MM.1S (cell line): ENCODE measurements at regions not wholly inside any gene's neighbourhood (a gene's known extent, or its start where the extent isn't known, plus 50 kb on each side); places are given as distances from the start of the nearest gene placed in this dataset.

ENCODE experiments used
- DNase-seq: peaks from one replicate; pipeline ENCODE4 v3.0.0-alpha.2; 2015
- H2AFZ ChIP-seq: fragments of 300-600 bp; sonication (generic); 2 replicates; pipeline ENCODE4 v1.6.0; 2016; ENCODE audit warnings: antibody characterized with exemption, low read length
- H3F3A ChIP-seq: fragments of 300-600 bp; sonication (generic); 2 replicates; pipeline ENCODE4 v1.6.1; 2016; ENCODE audit warnings: mild to moderate bottlenecking, antibody characterized with exemption, low read length, moderate library complexity, mixed read lengths; ENCODE audit not compliant: insufficient read depth
- H3K27ac ChIP-seq: fragments of 300-600 bp; sonication (generic); 2 replicates; pipeline ENCODE4 v1.5.1; 2016; ENCODE audit warnings: mild to moderate bottlenecking, low read length
- H3K27me3 ChIP-seq: fragments of 300-600 bp; sonication (generic); replicated peaks from 2 replicates; pipeline ENCODE4 v1.6.0; 2016; ENCODE audit warnings: low read length; ENCODE audit not compliant: insufficient read depth
- H3K36me3 ChIP-seq: fragments of 300-600 bp; sonication (generic); replicated peaks from 2 replicates; pipeline ENCODE4 v1.6.1; 2016; ENCODE audit warnings: mild to moderate bottlenecking, low read length, mixed read lengths; ENCODE audit not compliant: insufficient read depth
- H3K4me1 ChIP-seq: fragments of 300-600 bp; sonication (generic); 2 replicates; pipeline ENCODE4 v1.6.1; 2016; ENCODE audit warnings: low read length, mixed read lengths
- H3K4me2 ChIP-seq: fragments of 300-600 bp; sonication (generic); 2 replicates; pipeline ENCODE4 v1.6.0; 2016; ENCODE audit warnings: low read depth, low read length
- H3K4me3 ChIP-seq: fragments of 300-600 bp; sonication (generic); 2 replicates; pipeline ENCODE4 v1.5.1; 2016; ENCODE audit warnings: low read length, mixed read lengths
- H3K79me2 ChIP-seq: fragments of 300-600 bp; sonication (generic); 2 replicates; pipeline ENCODE4 v1.6.1; 2016; ENCODE audit warnings: mixed run types, low read length, mixed read lengths
- H3K9ac ChIP-seq: fragments of 300-600 bp; sonication (generic); 2 replicates; pipeline ENCODE4 v1.6.1; 2016; ENCODE audit warnings: low read length, mixed read lengths
- H3K9me2 ChIP-seq: fragments of 300-600 bp; sonication (generic); replicated peaks from 2 replicates; pipeline ENCODE4 v1.6.1; 2016; ENCODE audit warnings: mild to moderate bottlenecking, low read length, mixed read lengths; ENCODE audit not compliant: insufficient read depth
- H3K9me3 ChIP-seq: fragments of 300-600 bp; sonication (generic); replicated peaks from 2 replicates; pipeline ENCODE4 v1.6.1; 2016; ENCODE audit warnings: mild to moderate bottlenecking, low read length, mixed read lengths; ENCODE audit not compliant: insufficient read depth
- H4K20me1 ChIP-seq: fragments of 300-600 bp; sonication (generic); 2 replicates; pipeline ENCODE4 v1.6.1; 2016; ENCODE audit warnings: mild to moderate bottlenecking, low read length, moderate library complexity, mixed read lengths; ENCODE audit not compliant: insufficient read depth
- CTCF ChIP-seq: fragments of 300-600 bp; sonication (generic); IDR thresholded peaks from 2 replicates; pipeline ENCODE4 v1.5.1; 2016; ENCODE audit warnings: antibody characterized with exemption, low read length, mixed read lengths
- EZH2 ChIP-seq: fragments of 300-600 bp; sonication (generic); optimal IDR thresholded peaks from 2 replicates; pipeline ENCODE3; 2017; ENCODE audit warnings: low read depth, mild to moderate bottlenecking, antibody characterized with exemption, low read length, mixed read lengths
- EZH2phosphoT487 ChIP-seq: fragments of 300-600 bp; sonication (generic); IDR thresholded peaks from 2 replicates; pipeline ENCODE4 v1.6.1; 2018; ENCODE audit warnings: antibody characterized with exemption, low read length

GRCh38 chr1:115577513-115577912 is 64.3 kb upstream of the VANGL1 start:
- H2AFZ ChIP-seq: no peak overlapping the region
- DNase-seq: no peak
- no peaks in the 10 kb centered on the region for H4K20me1 ChIP-seq
- no peak overlapping the region for H3K4me2 ChIP-seq
- TF ChIP-seq EZH2 (no peak), EZH2phosphoT487 (no peak), CTCF (no peak)
- H3F3A ChIP-seq: no peaks in the 10 kb centered on the region
- H3K36me3 ChIP-seq: no peaks in the 10 kb centered on the region
- H3K4me3 ChIP-seq: no peak overlapping the region
- no peak overlapping the region for H3K9ac ChIP-seq
- no peak overlapping the region for H3K27ac ChIP-seq
- H3K9me2 ChIP-seq: no peaks in the 10 kb centered on the region
- H3K79me2 ChIP-seq: no peaks in the 10 kb centered on the region
- no peaks in the 10 kb centered on the region for H3K9me3 ChIP-seq
- no peaks in the 10 kb centered on the region for H3K4me1 ChIP-seq
- no peaks in the 10 kb centered on the region for H3K27me3 ChIP-seq

GRCh38 chr1:115575661-115576060 is 66.1 kb upstream of the VANGL1 start:
- Histone ChIP-seq H3K27ac (no peak overlapping the region), H4K20me1 (no peaks in the 10 kb centered on the region), H3K4me2 (no peak overlapping the region), H3K36me3 (no peaks in the 10 kb centered on the region), H3K9me2 (no peaks in the 10 kb centered on the region), H3K4me1 (no peaks in the 10 kb centered on the region), H2AFZ (no peak overlapping the region), H3F3A (no peaks in the 10 kb centered on the region), H3K27me3 (no peaks in the 10 kb centered on the region), H3K4me3 (no peak overlapping the region), H3K9me3 (no peaks in the 10 kb centered on the region), H3K9ac (no peak overlapping the region), H3K79me2 (no peaks in the 10 kb centered on the region)
- DNase-seq: no peak
- TF ChIP-seq EZH2phosphoT487 (no peak), CTCF (no peak), EZH2 (no peak)

- TF ChIP-seq EZH2phosphoT487: no peak
- no peak for TF ChIP-seq CTCF
- TF ChIP-seq EZH2: no peak
- H3K4me3 ChIP-seq: no peak overlapping the region
- H3K79me2 ChIP-seq: no peaks in the 10 kb centered on the region
- no peak overlapping the region for H3K27ac ChIP-seq
- no peak for DNase-seq
- H3F3A ChIP-seq: no peaks in the 10 kb centered on the region
- H3K9ac ChIP-seq: no peak overlapping the region
- H3K36me3 ChIP-seq: no peaks in the 10 kb centered on the region
- H3K4me2 ChIP-seq: no peak overlapping the region
- H3K9me2 ChIP-seq: no peaks in the 10 kb centered on the region
- no peaks in the 10 kb centered on the region for H3K9me3 ChIP-seq
- H2AFZ ChIP-seq: no peak overlapping the region
- H3K27me3 ChIP-seq: no peaks in the 10 kb centered on the region
- H4K20me1 ChIP-seq: no peaks in the 10 kb centered on the region
- H3K4me1 ChIP-seq: no peaks in the 10 kb centered on the region
Measured at GRCh38 chr1:115572710-115573109, 69.1 kb upstream of the VANGL1 start.

- no peaks in the 10 kb centered on the region for H4K20me1 ChIP-seq
- H3F3A ChIP-seq: no peaks in the 10 kb centered on the region
- H3K27me3 ChIP-seq: no peaks in the 10 kb centered on the region
- H3K9ac ChIP-seq: no peak overlapping the region
- H3K9me2 ChIP-seq: no peaks in the 10 kb centered on the region
- no peaks in the 10 kb centered on the region for H3K4me1 ChIP-seq
- no peak overlapping the region for H3K27ac ChIP-seq
- no peaks in the 10 kb centered on the region for H3K36me3 ChIP-seq
- H3K4me3 ChIP-seq: no peak overlapping the region
- no peak for DNase-seq
- TF ChIP-seq EZH2phosphoT487: no peak
- no peak for TF ChIP-seq CTCF
- no peak overlapping the region for H2AFZ ChIP-seq
- no peaks in the 10 kb centered on the region for H3K9me3 ChIP-seq
- H3K79me2 ChIP-seq: no peaks in the 10 kb centered on the region
- no peak overlapping the region for H3K4me2 ChIP-seq
Measured at GRCh38 chr1:115567431-115567830, 74.3 kb upstream of the VANGL1 start.
